MM.1S (cell line): ENCODE measurements at regions not wholly inside any gene's neighbourhood (a gene's known extent, or its start where the extent isn't known, plus 50 kb on each side); places are given as distances from the start of the nearest gene placed in this dataset.

Source experiments
- DNase-seq: peaks from one replicate; pipeline ENCODE4 v3.0.0-alpha.2; 2015
- H2AFZ ChIP-seq: fragments of 300-600 bp; sonication (generic); 2 replicates; pipeline ENCODE4 v1.6.0; 2016; ENCODE audit warnings: antibody characterized with exemption, low read length
- H3F3A ChIP-seq: fragments of 300-600 bp; sonication (generic); 2 replicates; pipeline ENCODE4 v1.6.1; 2016; ENCODE audit warnings: mild to moderate bottlenecking, antibody characterized with exemption, low read length, moderate library complexity, mixed read lengths; ENCODE audit not compliant: insufficient read depth
- H3K27ac ChIP-seq: fragments of 300-600 bp; sonication (generic); 2 replicates; pipeline ENCODE4 v1.5.1; 2016; ENCODE audit warnings: mild to moderate bottlenecking, low read length
- H3K27me3 ChIP-seq: fragments of 300-600 bp; sonication (generic); replicated peaks from 2 replicates; pipeline ENCODE4 v1.6.0; 2016; ENCODE audit warnings: low read length; ENCODE audit not compliant: insufficient read depth
- H3K36me3 ChIP-seq: fragments of 300-600 bp; sonication (generic); replicated peaks from 2 replicates; pipeline ENCODE4 v1.6.1; 2016; ENCODE audit warnings: mild to moderate bottlenecking, low read length, mixed read lengths; ENCODE audit not compliant: insufficient read depth
- H3K4me1 ChIP-seq: fragments of 300-600 bp; sonication (generic); 2 replicates; pipeline ENCODE4 v1.6.1; 2016; ENCODE audit warnings: low read length, mixed read lengths
- H3K4me2 ChIP-seq: fragments of 300-600 bp; sonication (generic); 2 replicates; pipeline ENCODE4 v1.6.0; 2016; ENCODE audit warnings: low read depth, low read length
- H3K4me3 ChIP-seq: fragments of 300-600 bp; sonication (generic); 2 replicates; pipeline ENCODE4 v1.5.1; 2016; ENCODE audit warnings: low read length, mixed read lengths
- H3K79me2 ChIP-seq: fragments of 300-600 bp; sonication (generic); 2 replicates; pipeline ENCODE4 v1.6.1; 2016; ENCODE audit warnings: mixed run types, low read length, mixed read lengths
- H3K9ac ChIP-seq: fragments of 300-600 bp; sonication (generic); 2 replicates; pipeline ENCODE4 v1.6.1; 2016; ENCODE audit warnings: low read length, mixed read lengths
- H3K9me2 ChIP-seq: fragments of 300-600 bp; sonication (generic); replicated peaks from 2 replicates; pipeline ENCODE4 v1.6.1; 2016; ENCODE audit warnings: mild to moderate bottlenecking, low read length, mixed read lengths; ENCODE audit not compliant: insufficient read depth
- H3K9me3 ChIP-seq: fragments of 300-600 bp; sonication (generic); replicated peaks from 2 replicates; pipeline ENCODE4 v1.6.1; 2016; ENCODE audit warnings: mild to moderate bottlenecking, low read length, mixed read lengths; ENCODE audit not compliant: insufficient read depth
- H4K20me1 ChIP-seq: fragments of 300-600 bp; sonication (generic); 2 replicates; pipeline ENCODE4 v1.6.1; 2016; ENCODE audit warnings: mild to moderate bottlenecking, low read length, moderate library complexity, mixed read lengths; ENCODE audit not compliant: insufficient read depth
- EZH2 ChIP-seq: fragments of 300-600 bp; sonication (generic); optimal IDR thresholded peaks from 2 replicates; pipeline ENCODE3; 2017; ENCODE audit warnings: low read depth, mild to moderate bottlenecking, antibody characterized with exemption, low read length, mixed read lengths
- EZH2phosphoT487 ChIP-seq: fragments of 300-600 bp; sonication (generic); IDR thresholded peaks from 2 replicates; pipeline ENCODE4 v1.6.1; 2018; ENCODE audit warnings: antibody characterized with exemption, low read length
- TF ChIP-seq, protein P1 (sequence below): fragments of 300-600 bp; sonication (generic); IDR thresholded peaks from 2 replicates; pipeline ENCODE4 v1.5.1; 2016; ENCODE audit warnings: antibody characterized with exemption, low read length, mixed read lengths

DNA sequence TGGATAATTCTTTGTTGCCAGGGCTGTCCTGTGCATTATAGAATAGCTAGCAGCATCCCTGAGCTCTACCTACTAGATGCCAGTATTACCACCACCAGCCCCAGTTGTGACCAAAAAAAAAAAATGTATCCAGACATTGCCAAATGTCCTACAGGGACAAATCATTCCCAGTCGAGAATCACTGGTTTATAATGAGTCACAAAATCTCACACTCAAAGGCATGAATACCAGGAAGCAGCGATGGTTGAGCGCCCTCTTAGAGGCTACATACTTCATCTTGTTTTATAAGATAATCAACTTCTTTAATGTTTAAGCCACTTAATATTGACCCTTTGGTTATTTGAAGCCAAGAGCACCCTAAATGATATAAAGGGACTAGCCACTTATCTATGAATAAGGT, 297.3 kb downstream of the DHX15 start:
- Histone ChIP-seq H3K27me3 (no peaks in the 10 kb centered on the region), H3K79me2 (no peaks in the 10 kb centered on the region), H3K9ac (no peak overlapping the region), H2AFZ (no peak overlapping the region), H3K4me1 (no peaks in the 10 kb centered on the region), H3K36me3 (no peaks in the 10 kb centered on the region), H3K4me3 (no peak overlapping the region), H3K9me2 (no peaks in the 10 kb centered on the region), H4K20me1 (no peaks in the 10 kb centered on the region), H3K27ac (no peak overlapping the region), H3K4me2 (no peak overlapping the region), H3F3A (no peaks in the 10 kb centered on the region), H3K9me3 (no peaks in the 10 kb centered on the region)
- no peak for DNase-seq
- TF ChIP-seq EZH2phosphoT487 (no peak), EZH2 (no peak)
- TF ChIP-seq, protein P1, sequence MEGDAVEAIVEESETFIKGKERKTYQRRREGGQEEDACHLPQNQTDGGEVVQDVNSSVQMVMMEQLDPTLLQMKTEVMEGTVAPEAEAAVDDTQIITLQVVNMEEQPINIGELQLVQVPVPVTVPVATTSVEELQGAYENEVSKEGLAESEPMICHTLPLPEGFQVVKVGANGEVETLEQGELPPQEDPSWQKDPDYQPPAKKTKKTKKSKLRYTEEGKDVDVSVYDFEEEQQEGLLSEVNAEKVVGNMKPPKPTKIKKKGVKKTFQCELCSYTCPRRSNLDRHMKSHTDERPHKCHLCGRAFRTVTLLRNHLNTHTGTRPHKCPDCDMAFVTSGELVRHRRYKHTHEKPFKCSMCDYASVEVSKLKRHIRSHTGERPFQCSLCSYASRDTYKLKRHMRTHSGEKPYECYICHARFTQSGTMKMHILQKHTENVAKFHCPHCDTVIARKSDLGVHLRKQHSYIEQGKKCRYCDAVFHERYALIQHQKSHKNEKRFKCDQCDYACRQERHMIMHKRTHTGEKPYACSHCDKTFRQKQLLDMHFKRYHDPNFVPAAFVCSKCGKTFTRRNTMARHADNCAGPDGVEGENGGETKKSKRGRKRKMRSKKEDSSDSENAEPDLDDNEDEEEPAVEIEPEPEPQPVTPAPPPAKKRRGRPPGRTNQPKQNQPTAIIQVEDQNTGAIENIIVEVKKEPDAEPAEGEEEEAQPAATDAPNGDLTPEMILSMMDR: no peak

- no peaks in the 10 kb centered on the region for H4K20me1 ChIP-seq
- H3K4me1 ChIP-seq: no peaks in the 10 kb centered on the region
- H3K79me2 ChIP-seq: no peaks in the 10 kb centered on the region
- no peak overlapping the region for H3K9ac ChIP-seq
- no peaks in the 10 kb centered on the region for H3K9me2 ChIP-seq
- H3K36me3 ChIP-seq: no peaks in the 10 kb centered on the region
- no peaks in the 10 kb centered on the region for H3K27me3 ChIP-seq
- H3K9me3 ChIP-seq: no peaks in the 10 kb centered on the region
- no peak for DNase-seq
- no peak overlapping the region for H3K27ac ChIP-seq
- H3K4me3 ChIP-seq: no peak overlapping the region
- H3F3A ChIP-seq: no peaks in the 10 kb centered on the region
- H3K4me2 ChIP-seq: no peak overlapping the region
- H2AFZ ChIP-seq: no peak overlapping the region
- TF ChIP-seq, protein P1: no peak
- no peak for TF ChIP-seq EZH2phosphoT487
- no peak for TF ChIP-seq EZH2
These were observed 298.6 kb downstream of the DHX15 start for GRCh38 chr4:24285759-24286158.

DNA sequence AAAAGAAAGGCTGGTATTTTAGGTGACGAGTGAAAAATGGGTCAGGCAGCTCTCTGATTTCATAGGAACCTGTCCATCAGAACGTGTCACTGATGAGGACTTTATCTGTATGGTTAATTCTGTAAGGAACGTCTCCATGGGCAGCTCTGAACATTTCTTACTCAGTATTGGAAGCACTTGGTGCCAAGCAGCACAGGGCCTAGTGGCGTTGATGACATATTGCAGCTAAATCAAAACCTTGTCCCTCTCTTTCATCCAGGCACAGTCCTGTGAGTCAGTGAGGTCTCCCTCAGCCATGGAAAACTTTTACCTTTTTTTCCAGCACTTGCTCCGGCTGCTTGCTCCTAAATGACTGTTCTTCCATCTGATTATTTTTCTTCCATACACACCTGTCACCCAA, 301.9 kb downstream of the DHX15 start:
- Histone ChIP-seq H3F3A (no peaks in the 10 kb centered on the region), H3K79me2 (no peaks in the 10 kb centered on the region), H3K36me3 (no peaks in the 10 kb centered on the region), H3K9ac (no peak overlapping the region), H3K4me2 (no peak overlapping the region), H3K27ac (no peak overlapping the region), H3K4me1 (no peaks in the 10 kb centered on the region), H3K9me3 (no peaks in the 10 kb centered on the region), H2AFZ (no peak overlapping the region), H4K20me1 (no peaks in the 10 kb centered on the region), H3K4me3 (no peak overlapping the region), H3K27me3 (no peaks in the 10 kb centered on the region), H3K9me2 (no peaks in the 10 kb centered on the region)
- no peak for DNase-seq
- TF ChIP-seq, protein P1: no peak
- no peak for TF ChIP-seq EZH2phosphoT487
- no peak for TF ChIP-seq EZH2
